ENCODE measurements at regions not wholly inside any gene's neighbourhood (a gene's known extent, or its start where the extent isn't known, plus 50 kb on each side); places are given as distances from the start of the nearest gene placed in this dataset.

- Histone ChIP-seq H3K4me1 (ENCODE audit: control insufficient read depth, insufficient read depth, low read length) (no peaks in the 10 kb centered on the region), H3K9me3 (ENCODE audit: control insufficient read depth, low read length) (no peaks in the 10 kb centered on the region), H3K9ac (ENCODE audit: low read length) (no peak overlapping the region), H3K36me3 (ENCODE audit: control insufficient read depth, insufficient read depth, low read length, severe bottlenecking) (no peaks in the 10 kb centered on the region), H3K4me3 (ENCODE audit: low read length) (no peak overlapping the region), H3K27me3 (replicated peaks; ENCODE audit: control insufficient read depth, insufficient read depth, low read length) (peaks cover 6% of the 10 kb centered on the region)
- DNase-seq (ENCODE audit: low read depth): no peak
These were observed 123.0 kb upstream of the PPP1R2C start for GRCh38 chrX:42900947-42901346.

GRCh38 chrX:42902513-42902912 lies 124.5 kb upstream of the PPP1R2C start:
- H3K9me3 ChIP-seq (ENCODE audit: control insufficient read depth, low read length): no peaks in the 10 kb centered on the region
- H3K4me3 ChIP-seq (ENCODE audit: low read length): no peak overlapping the region
- no peaks in the 10 kb centered on the region for H3K4me1 ChIP-seq (ENCODE audit: control insufficient read depth, insufficient read depth, low read length)
- DNase-seq (ENCODE audit: low read depth): no peak
- H3K9ac ChIP-seq (ENCODE audit: low read length): no peak overlapping the region
- H3K27me3 ChIP-seq (replicated peaks; ENCODE audit: control insufficient read depth, insufficient read depth, low read length): peaks cover 6% of the 10 kb centered on the region
- no peaks in the 10 kb centered on the region for H3K36me3 ChIP-seq (ENCODE audit: control insufficient read depth, insufficient read depth, low read length, severe bottlenecking)

DNA sequence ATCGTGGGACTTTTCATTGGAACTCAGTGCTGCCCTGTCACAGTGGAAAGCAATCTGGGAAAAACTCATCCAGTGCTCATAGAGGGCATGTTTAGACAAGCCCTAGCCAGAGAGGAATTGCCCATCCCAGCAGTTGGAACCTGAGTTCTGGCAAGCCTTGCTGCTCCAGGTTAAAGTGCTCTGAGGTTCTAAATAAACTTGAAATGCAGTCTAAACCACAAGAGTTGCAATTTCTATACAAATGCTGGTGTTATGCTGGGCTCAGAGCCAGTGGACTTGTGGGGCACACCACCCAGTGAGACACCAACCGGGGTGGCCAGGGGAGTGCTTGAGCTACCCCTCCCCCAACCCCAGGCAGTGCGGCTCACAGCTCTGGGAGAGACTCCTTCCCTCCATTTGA lies 142.8 kb upstream of the PPP1R2C start:
- H3K4me3 ChIP-seq (ENCODE audit: low read length): no peak overlapping the region
- H3K36me3 ChIP-seq (ENCODE audit: control insufficient read depth, insufficient read depth, low read length, severe bottlenecking): no peaks in the 10 kb centered on the region
- H3K9me3 ChIP-seq (ENCODE audit: control insufficient read depth, low read length): peaks cover 19% of the 10 kb centered on the region
- H3K9ac ChIP-seq (ENCODE audit: low read length): no peak overlapping the region
- DNase-seq (ENCODE audit: low read depth): no peak
- H3K27me3 ChIP-seq (replicated peaks; ENCODE audit: control insufficient read depth, insufficient read depth, low read length): no peaks in the 10 kb centered on the region
- H3K4me1 ChIP-seq (ENCODE audit: control insufficient read depth, insufficient read depth, low read length): no peaks in the 10 kb centered on the region

GRCh38 chrX:42930071-42930470 lies 152.1 kb upstream of the PPP1R2C start:
- no peak overlapping the region for H3K4me3 ChIP-seq (ENCODE audit: low read length)
- H3K27me3 ChIP-seq (replicated peaks; ENCODE audit: control insufficient read depth, insufficient read depth, low read length): no peaks in the 10 kb centered on the region
- DNase-seq (ENCODE audit: low read depth): no peak
- H3K9ac ChIP-seq (ENCODE audit: low read length): no peak overlapping the region
- H3K36me3 ChIP-seq (ENCODE audit: control insufficient read depth, insufficient read depth, low read length, severe bottlenecking): no peaks in the 10 kb centered on the region
- no peaks in the 10 kb centered on the region for H3K4me1 ChIP-seq (ENCODE audit: control insufficient read depth, insufficient read depth, low read length)
- no peaks in the 10 kb centered on the region for H3K9me3 ChIP-seq (ENCODE audit: control insufficient read depth, low read length)

- no peaks in the 10 kb centered on the region for H3K27me3 ChIP-seq (replicated peaks; ENCODE audit: control insufficient read depth, insufficient read depth, low read length)
- no peaks in the 10 kb centered on the region for H3K36me3 ChIP-seq (ENCODE audit: control insufficient read depth, insufficient read depth, low read length, severe bottlenecking)
- no peaks in the 10 kb centered on the region for H3K9me3 ChIP-seq (ENCODE audit: control insufficient read depth, low read length)
- no peak overlapping the region for H3K4me3 ChIP-seq (ENCODE audit: low read length)
- no peak overlapping the region for H3K9ac ChIP-seq (ENCODE audit: low read length)
- no peak for DNase-seq (ENCODE audit: low read depth)
- H3K4me1 ChIP-seq (ENCODE audit: control insufficient read depth, insufficient read depth, low read length): no peaks in the 10 kb centered on the region
These were observed 153.0 kb upstream of the PPP1R2C start for GRCh38 chrX:42930951-42931350.

DNA sequence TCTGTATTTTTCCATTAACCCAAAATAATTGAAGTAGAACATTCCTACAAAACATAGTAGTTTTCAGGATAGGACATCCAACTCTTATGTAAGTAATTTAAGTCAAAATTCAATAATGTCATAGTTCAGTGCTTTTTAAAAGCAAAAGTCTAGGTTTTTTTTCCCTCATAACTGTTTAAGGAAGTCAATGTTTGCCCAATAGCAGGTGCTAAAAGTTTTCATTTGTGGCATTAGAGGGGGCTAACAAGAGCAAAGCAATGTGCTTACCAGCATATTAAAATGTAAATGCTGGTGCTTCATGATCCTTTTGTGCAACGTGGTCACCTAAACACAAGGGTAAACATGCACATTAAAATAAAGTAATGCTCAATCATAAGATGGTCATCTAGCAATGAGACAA lies 155.2 kb upstream of the PPP1R2C start:
- no peak overlapping the region for H3K4me3 ChIP-seq (ENCODE audit: low read length)
- H3K4me1 ChIP-seq (ENCODE audit: control insufficient read depth, insufficient read depth, low read length): no peaks in the 10 kb centered on the region
- DNase-seq (ENCODE audit: low read depth): no peak
- no peaks in the 10 kb centered on the region for H3K9me3 ChIP-seq (ENCODE audit: control insufficient read depth, low read length)
- no peak overlapping the region for H3K9ac ChIP-seq (ENCODE audit: low read length)
- no peaks in the 10 kb centered on the region for H3K27me3 ChIP-seq (replicated peaks; ENCODE audit: control insufficient read depth, insufficient read depth, low read length)
- H3K36me3 ChIP-seq (ENCODE audit: control insufficient read depth, insufficient read depth, low read length, severe bottlenecking): no peaks in the 10 kb centered on the region

DNA sequence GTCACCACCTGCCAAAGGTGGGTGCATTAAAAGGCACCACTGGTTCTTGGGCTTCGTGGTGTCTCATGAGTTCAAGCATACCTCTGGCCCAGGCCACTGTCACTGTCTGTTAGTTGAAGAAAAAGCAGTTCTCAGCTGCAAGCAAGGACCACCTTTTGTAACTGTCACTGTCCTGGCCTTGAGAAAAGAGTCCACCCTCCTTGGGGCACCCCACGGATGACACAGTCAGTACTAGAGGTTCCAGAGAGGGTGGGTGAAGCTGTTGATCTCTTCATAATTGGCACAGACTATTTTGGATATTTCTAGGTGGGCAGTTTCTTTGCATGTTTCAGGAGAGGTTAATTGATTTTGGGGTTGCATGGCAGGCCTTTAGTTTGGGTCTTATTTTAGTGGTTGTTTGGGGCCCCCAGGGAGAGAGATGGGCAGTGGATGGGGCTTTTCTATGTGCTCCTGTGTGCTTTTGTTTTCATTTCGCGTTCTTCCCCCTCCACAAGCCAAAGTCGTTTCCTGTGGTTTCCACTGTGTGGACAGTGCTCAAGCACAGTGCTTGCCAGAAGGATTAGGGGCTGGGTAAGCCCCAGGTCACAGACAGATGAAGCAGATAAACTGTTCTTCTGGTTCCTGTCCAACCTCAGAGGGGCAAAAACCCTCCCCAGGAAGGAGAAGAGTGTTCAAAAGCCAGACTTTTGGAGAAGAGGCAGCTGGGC lies 156.2 kb upstream of the PPP1R2C start:
- H3K9me3 ChIP-seq (ENCODE audit: control insufficient read depth, low read length): no peaks in the 10 kb centered on the region
- H3K27me3 ChIP-seq (replicated peaks; ENCODE audit: control insufficient read depth, insufficient read depth, low read length): no peaks in the 10 kb centered on the region
- no peak overlapping the region for H3K9ac ChIP-seq (ENCODE audit: low read length)
- no peak overlapping the region for H3K4me3 ChIP-seq (ENCODE audit: low read length)
- H3K36me3 ChIP-seq (ENCODE audit: control insufficient read depth, insufficient read depth, low read length, severe bottlenecking): no peaks in the 10 kb centered on the region
- DNase-seq (ENCODE audit: low read depth): no peak
- H3K4me1 ChIP-seq (ENCODE audit: control insufficient read depth, insufficient read depth, low read length): no peaks in the 10 kb centered on the region

DNA sequence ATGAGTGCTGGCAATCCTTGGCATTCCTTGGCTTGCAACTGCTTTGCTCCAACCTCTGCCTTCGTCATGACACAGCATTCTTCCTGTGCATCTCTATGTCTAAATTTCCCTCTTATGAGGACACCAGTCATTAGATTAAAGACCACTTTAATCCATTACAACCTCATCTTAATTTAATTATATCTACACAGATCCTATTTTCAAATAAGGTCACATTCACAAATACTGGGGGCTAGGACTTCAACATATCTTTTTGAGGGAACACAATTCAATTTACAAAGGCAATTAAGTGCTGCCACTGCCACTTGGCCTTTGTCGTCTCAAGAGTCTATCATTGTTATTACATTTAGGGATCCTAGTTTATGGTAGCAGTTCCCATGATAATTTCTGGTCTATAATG lies 163.7 kb upstream of the PPP1R2C start:
- H3K9ac ChIP-seq (ENCODE audit: low read length): no peak overlapping the region
- no peak for DNase-seq (ENCODE audit: low read depth)
- H3K27me3 ChIP-seq (replicated peaks; ENCODE audit: control insufficient read depth, insufficient read depth, low read length): peaks cover 6% of the 10 kb centered on the region
- peaks cover 9% of the 10 kb centered on the region for H3K9me3 ChIP-seq (ENCODE audit: control insufficient read depth, low read length)
- no peak overlapping the region for H3K4me3 ChIP-seq (ENCODE audit: low read length)
- H3K36me3 ChIP-seq (ENCODE audit: control insufficient read depth, insufficient read depth, low read length, severe bottlenecking): no peaks in the 10 kb centered on the region
- no peaks in the 10 kb centered on the region for H3K4me1 ChIP-seq (ENCODE audit: control insufficient read depth, insufficient read depth, low read length)

DNA sequence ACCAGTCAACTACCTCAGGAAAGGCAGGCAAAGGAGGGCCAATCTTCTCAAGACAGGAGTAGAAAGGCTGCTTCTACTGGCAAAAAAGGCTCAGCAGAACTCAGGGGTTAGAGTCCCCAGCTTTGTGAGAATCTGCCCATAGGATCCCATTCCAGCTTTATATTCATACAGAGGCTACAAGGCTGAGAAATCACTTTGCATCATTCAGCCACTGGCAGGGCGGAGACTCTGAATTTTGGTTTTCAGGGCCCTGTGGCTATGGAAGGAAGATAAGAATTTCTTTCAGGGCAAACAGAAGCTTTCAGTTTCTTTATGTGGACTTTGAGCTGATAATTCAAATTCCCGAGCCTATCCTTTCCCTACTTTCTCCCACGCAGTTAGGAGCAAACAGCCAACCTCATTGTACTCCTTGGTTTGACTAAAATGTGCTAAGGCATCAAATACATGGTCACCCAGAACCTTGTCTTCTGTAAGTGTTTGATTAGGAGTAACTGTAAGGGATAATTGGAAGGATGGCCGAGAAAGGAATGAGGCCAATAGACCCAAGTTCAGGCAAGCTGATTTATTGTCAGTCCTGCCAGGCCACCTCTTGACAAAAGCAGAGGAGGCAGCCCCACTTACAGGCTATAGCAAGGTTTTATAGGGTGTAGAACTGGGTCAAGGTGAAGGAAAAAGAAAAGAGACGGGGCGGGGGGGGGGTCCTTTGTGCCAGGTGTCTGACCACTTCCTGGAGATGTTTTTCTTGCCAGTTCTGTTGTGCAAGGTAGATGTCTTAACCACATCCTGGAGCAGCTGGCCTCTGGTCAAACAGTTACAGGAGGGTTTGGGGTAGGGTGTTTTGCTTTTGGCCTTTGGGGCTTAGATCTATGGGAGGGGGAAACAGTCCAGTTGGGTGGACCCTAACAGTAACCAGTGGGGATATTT lies 165.3 kb upstream of the PPP1R2C start:
- no peak overlapping the region for H3K9ac ChIP-seq (ENCODE audit: low read length)
- DNase-seq (ENCODE audit: low read depth): no peak
- H3K4me3 ChIP-seq (ENCODE audit: low read length): no peak overlapping the region
- H3K27me3 ChIP-seq (replicated peaks; ENCODE audit: control insufficient read depth, insufficient read depth, low read length): peaks cover 12% of the 10 kb centered on the region
- H3K9me3 ChIP-seq (ENCODE audit: control insufficient read depth, low read length): peaks cover 9% of the 10 kb centered on the region
- H3K4me1 ChIP-seq (ENCODE audit: control insufficient read depth, insufficient read depth, low read length): no peaks in the 10 kb centered on the region
- H3K36me3 ChIP-seq (ENCODE audit: control insufficient read depth, insufficient read depth, low read length, severe bottlenecking): no peaks in the 10 kb centered on the region

GRCh38 chrX:42944381-42944998 lies 166.5 kb upstream of the PPP1R2C start:
- Histone ChIP-seq H3K36me3 (ENCODE audit: control insufficient read depth, insufficient read depth, low read length, severe bottlenecking) (no peaks in the 10 kb centered on the region), H3K4me3 (ENCODE audit: low read length) (no peak overlapping the region), H3K9ac (ENCODE audit: low read length) (no peak overlapping the region), H3K4me1 (ENCODE audit: control insufficient read depth, insufficient read depth, low read length) (no peaks in the 10 kb centered on the region), H3K27me3 (replicated peaks; ENCODE audit: control insufficient read depth, insufficient read depth, low read length) (peaks cover 12% of the 10 kb centered on the region), H3K9me3 (ENCODE audit: control insufficient read depth, low read length) (peaks cover 8% of the 10 kb centered on the region)
- DNase-seq (ENCODE audit: low read depth): no peak

- Histone ChIP-seq H3K36me3 (ENCODE audit: control insufficient read depth, insufficient read depth, low read length, severe bottlenecking) (no peaks in the 10 kb centered on the region), H3K4me1 (ENCODE audit: control insufficient read depth, insufficient read depth, low read length) (no peaks in the 10 kb centered on the region), H3K9ac (ENCODE audit: low read length) (no peak overlapping the region), H3K9me3 (ENCODE audit: control insufficient read depth, low read length) (no peaks in the 10 kb centered on the region), H3K27me3 (replicated peaks; ENCODE audit: control insufficient read depth, insufficient read depth, low read length) (peaks cover 15% of the 10 kb centered on the region), H3K4me3 (ENCODE audit: low read length) (no peak overlapping the region)
- DNase-seq (ENCODE audit: low read depth): no peak
These were observed 168.7 kb upstream of the PPP1R2C start for GRCh38 chrX:42946544-42947194.

Measured in adipocyte (in vitro differentiated cells).